COR-L47 (cell line): ENCODE measurements at regions not wholly inside any gene's neighbourhood (a gene's known extent, or its start where the extent isn't known, plus 50 kb on each side); places are given as distances from the start of the nearest gene placed in this dataset.

Experiments
- DNase-seq: peaks from one replicate; lab custom pipeline; 2025; lab: John Stamatoyannopoulos, UW

GRCh38 chr12:11946161-11946560, 124.6 kb upstream of the BCL2L14 start:
- DNase-seq, result no peak

DNA sequence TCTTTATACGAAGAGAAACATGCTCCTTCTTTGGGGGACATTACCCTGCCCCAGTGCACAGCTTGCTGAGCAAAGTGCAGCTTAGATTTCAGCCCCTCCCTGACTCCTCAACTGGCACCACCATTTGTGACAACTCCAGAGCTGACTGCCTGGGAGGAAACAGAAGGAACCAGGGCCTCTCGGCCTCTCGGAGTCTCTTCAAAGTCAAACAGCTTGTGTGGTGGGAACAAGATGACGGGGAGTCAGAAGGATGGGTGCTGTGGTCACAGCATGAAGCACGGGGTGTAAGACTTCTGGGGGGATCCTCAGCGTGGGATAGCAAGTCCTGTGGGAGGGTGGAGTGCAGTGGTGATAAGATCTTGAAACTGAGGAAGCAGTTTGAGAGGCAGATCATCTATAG, 123.5 kb upstream of the BCL2L14 start:
- DNase-seq, result no peak

DNA sequence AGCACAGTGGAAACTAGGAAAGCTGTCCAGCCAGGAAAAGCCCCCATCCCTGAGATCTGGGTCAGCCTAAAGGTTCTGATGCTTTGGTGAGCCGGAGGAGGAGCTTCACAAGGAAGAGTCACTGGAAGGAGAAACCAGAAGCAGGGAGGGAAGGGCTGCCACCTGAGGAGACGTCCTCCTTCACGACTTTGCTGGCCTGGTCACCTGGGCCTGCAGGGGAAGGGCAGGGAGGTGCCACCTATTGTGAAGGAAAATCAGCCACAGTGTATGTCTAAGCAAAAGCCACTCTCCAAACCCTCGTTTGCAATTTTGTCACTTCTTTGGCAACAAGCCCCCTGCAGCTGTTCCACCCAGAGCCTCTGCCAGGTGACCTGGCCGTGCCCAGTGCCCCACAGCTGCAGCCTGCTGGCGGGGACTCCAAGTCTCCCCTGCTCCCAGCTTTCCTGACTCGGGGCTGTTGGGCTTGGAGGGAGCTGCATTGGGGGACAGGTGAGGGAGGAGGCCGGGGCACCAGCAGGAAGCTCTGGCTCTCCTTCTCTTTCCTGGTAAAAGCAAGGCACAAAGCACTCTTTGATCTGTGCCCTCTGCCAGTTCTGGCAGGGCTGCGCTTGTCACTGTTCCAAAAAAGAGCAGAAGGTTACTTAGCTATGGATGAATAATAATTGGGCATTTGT, 120.9 kb upstream of the BCL2L14 start:
- peak; percentile 43 for DNase-seq

DNA sequence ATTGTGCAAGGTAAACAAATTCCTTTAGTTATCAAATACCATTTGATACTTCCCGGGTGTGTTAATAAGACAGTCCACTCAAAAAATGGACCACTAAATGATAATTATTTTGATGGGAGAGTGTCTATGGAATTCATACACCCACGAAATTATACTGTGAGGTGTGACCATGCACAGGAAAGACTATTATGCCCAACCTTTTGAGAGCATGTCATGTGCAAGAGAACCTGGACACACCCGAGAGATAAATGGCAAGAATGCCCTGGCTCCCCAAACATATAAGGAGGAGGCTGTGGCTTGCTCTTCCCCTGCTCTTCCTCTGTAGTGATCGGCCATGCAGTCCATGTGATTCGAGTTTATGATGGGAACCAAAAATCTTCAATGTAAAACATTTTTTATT, 119.5 kb upstream of the BCL2L14 start:
- no peak for DNase-seq

GRCh38 chr12:11953523-11953922, 117.2 kb upstream of the BCL2L14 start:
- DNase-seq, result no peak

GRCh38 chr12:11954181-11954580, 116.6 kb upstream of the BCL2L14 start:
- no peak for DNase-seq

DNA sequence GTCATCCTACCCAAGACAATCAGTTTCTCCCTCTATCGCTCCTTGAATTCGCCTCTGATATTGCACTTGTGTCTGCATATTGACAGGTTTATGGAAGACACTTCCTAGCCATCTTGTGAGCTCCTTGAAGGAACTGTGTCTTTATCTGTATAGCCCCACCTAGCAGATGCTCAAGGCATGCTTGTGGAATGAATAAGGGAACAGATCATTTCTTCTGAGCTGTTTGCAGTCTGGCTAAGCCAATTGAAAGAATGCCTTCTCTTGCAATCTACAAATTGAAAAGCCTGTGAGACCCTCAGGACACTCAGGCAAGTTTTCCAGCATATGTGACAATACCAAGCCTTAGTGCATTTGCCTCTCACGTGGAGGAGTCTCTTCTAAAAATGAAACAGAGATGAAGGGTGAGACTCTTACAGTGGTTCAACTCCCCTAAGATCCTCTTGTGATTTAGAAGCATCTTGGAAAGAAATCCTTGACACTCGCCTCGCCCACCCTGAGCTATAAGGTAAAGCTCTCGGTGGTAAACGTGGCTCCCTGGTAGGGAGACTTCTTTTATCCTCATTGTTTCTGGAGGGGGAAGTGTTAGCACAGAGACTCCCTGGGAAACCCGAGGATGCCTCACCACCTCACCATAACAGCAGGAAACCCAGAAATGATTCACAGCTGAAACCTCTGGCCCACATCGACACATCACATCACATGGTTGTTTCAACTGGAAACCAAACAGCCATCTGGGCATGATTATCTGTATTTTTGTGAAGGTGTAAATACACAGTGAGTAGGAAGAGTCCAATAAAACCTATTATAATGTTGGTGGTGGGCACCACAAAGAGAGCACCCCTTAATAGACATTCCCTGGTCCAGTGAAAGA, 112.3 kb upstream of the BCL2L14 start:
- DNase-seq, result no peak

DNA sequence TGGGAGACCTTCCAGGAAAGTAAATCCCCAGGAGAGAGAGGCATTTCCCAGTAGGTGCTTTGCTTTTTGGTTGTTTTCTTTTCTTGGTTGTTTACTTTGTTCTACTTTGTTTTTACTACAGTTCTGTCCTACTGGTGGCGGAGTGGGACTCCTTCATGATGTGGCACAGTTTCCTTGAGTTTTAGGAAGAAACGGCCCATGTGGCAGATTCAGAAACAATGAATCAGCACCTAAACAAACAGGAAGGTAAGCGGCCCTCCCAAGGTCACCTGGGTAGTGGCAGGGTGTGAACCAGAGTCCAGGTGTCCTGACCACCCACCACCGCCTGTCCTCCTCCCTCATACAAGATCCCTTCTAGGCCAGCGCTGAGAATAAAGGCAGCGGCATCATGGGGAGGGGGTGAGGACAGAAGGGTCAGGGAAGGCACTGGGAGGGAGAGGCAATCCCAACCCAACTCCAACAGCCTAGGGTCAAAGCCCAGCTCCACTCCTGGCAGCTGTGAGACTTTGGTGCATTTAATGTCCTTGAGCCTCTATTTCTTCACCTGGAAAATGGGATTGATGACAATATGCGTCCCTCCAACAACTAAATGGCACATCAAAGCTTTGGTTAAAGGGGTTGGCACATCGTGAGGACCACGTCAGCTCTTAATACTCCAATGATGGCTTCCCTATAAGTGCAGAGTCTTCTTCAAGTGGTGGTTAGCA, 111.5 kb upstream of the BCL2L14 start:
- DNase-seq, result no peak

GRCh38 chr12:11960646-11961045, 110.1 kb upstream of the BCL2L14 start:
- DNase-seq, result no peak

- no peak for DNase-seq
Measured at GRCh38 chr12:11961686-11962085, 109.1 kb upstream of the BCL2L14 start.

GRCh38 chr12:11962860-11963259, 107.9 kb upstream of the BCL2L14 start:
- no peak for DNase-seq

- DNase-seq, result no peak
Measured at GRCh38 chr12:11963841-11964471, 106.8 kb upstream of the BCL2L14 start.

DNA sequence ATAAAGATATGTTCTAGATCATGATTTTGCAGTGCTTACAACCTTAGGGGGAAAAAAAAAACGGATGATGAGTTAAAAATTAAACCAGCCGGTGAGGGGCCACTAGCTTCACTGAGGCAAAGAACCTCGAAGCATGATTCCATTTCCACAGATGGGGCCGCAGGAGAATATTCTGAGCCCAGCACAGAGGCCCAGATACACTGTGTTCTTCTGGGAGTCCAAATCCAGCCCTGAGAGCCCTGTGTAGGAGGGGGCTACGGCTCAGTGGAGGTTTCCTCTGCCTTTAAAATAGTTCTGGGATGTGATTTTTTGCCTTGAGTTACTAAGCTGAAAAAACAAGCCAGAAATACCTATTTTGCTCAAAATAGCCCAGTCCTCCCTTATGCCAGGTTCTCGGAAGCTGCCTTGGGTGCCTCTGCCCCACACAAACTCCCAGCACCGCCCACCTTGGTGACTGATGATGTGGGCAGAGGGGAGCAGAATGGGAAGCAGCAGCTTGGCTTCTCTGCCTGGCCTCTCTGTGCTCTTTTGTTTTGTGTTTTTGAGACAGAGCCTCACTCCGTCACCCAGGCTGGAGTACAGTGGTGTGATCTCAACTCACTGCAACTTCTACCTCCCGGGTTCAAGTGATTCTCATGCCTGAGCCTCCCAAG, 105.4 kb upstream of the BCL2L14 start:
- DNase-seq, result no peak

DNA sequence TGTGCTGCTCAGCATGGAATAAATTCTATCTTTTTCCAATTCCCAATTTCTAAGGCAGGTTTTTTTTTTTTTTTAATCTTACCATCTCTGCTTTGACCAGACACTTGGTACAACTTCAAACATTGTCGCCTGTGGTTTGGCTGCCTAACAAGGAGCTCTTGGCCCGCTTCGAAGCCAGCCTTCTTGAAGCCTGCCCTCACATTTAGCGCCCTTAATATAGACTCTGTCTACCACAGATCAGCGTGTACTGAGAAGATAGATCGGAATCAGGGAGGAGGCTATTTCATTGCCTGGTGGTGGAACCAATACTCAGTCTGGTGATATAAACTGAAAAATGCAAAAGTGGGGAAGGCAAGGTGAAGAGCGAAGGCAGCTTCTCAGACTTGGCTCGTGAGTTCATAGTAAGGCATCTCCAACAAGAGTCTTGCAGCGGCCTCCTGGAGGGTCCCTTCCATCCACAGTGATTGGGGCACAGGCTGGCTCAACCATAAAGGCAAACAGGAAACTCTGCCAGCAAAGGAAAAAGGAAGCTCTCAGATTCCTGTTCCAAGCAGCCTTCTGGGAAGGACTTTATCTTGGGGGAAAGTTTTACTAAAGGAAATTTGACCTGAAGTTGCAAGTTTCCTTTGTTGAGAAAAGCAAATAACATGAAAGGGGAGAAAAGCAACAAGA, 103.2 kb upstream of the BCL2L14 start:
- DNase-seq, result no peak

- DNase-seq, result no peak
Measured at GRCh38 chr12:11968048-11968383, 102.7 kb upstream of the BCL2L14 start.

DNA sequence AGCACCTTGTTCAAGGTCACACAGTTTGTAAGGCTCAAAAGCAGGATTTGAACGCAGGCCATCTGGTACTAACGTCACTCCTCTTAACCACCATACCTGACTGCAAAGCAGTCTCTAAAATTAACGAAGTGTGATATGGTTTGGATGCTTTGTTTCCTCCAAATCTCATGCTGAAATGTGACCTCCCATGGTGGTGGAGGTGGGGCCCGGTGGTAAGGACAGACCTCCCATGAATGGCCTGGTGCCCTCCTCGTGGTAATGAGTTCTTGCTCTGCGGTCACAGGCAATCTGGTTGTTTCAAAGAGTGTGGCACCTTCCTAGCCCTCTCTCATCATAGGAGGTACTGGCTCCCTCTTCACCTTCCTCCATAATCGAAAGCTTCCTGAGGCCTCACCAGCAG, 102.2 kb upstream of the BCL2L14 start:
- no peak for DNase-seq

GRCh38 chr12:11969437-11970154, 101.1 kb upstream of the BCL2L14 start:
- no peak for DNase-seq

DNA sequence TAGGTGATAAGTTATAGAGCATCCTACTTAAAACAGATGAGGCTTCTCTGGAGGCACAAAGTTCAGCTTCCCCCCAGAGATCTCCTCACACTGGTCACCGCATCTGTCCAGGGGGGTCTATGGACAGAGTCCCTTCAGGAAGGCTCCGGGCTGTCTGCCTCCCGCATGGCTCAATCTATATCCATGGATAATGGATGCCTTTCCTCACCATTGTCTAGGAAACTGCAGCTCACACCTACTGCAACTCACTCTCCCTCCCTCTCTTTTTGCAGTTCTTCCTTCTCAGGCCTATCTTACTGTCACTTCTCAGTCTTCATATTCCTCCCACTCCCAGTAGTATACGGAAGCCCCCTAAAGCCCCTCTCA, 100.6 kb upstream of the BCL2L14 start:
- DNase-seq, result no peak

- no peak for DNase-seq
Measured at GRCh38 chr12:11973396-11973795, 97.3 kb upstream of the BCL2L14 start.

DNA sequence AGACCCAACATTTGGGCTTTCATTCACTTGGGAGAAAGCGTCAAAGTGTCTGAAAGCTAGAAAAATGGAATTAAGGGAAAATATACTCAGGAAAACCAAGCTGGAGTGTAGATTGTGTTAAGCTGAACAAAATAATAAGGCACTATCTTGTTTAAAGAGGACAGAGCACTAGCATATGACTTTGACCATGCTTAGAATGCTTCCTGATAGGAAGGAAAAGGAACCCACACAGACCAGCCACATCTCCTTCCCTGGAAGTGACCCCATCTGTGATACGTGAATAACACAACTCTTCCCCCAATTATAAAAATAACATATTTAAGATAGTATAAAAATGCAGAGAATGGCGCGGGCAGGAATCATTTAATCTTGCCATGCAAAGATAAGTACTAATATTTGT, 94.7 kb upstream of the BCL2L14 start:
- DNase-seq, result no peak
